ENCODE measurements at regions not wholly inside any gene's neighbourhood (a gene's known extent, or its start where the extent isn't known, plus 50 kb on each side); places are given as distances from the start of the nearest gene placed in this dataset.

- DNase-seq = no peak
Observed at GRCh38 chr15:66999046-66999968, 66.1 kb upstream of the SMAD3 start.

GRCh38 chr15:67000896-67001295 is 64.5 kb upstream of the SMAD3 start:
- no peak for DNase-seq

DNA sequence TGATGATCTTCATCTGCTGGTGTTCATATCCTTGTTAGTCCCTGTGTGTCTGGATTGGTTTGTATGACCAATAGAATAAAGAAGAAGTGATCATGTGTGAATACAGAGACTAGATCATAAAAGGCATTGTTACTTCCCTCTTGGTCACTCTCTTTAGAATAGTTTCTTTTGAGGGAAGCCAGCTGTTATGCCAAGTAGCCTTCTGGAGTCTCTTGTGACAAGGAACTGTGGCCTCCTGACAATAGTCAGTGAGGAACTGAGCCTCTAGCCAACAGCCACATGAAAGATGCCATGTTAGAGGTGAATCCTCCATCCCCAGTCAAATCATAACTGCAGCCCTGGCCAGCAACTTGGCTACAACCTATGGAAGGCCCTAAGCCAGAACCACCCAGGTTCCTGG is 63.0 kb upstream of the SMAD3 start:
- no peak for DNase-seq

GRCh38 chr15:67003586-67003985 is 61.8 kb upstream of the SMAD3 start:
- no peak for DNase-seq

DNA sequence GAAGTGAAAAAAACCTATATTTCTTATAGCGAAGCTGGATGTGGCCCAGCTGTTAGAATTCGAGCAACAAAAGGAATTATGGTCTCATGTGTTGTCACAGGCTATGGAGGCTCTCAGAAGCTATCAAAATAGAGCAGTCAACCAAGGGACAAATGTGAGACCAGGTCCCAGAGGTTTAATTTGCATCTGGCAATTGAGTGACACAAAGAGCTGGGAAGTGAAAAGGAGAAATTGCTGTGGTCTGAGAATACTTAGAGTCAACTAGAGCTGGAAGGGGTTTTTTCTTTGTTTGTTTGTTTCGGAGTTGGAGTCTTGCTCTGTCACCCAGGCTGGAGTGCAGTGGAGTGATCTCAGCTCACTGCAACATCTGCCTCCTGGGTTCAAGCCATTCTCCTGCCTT is 61.3 kb upstream of the SMAD3 start:
- DNase-seq = no peak

DNA sequence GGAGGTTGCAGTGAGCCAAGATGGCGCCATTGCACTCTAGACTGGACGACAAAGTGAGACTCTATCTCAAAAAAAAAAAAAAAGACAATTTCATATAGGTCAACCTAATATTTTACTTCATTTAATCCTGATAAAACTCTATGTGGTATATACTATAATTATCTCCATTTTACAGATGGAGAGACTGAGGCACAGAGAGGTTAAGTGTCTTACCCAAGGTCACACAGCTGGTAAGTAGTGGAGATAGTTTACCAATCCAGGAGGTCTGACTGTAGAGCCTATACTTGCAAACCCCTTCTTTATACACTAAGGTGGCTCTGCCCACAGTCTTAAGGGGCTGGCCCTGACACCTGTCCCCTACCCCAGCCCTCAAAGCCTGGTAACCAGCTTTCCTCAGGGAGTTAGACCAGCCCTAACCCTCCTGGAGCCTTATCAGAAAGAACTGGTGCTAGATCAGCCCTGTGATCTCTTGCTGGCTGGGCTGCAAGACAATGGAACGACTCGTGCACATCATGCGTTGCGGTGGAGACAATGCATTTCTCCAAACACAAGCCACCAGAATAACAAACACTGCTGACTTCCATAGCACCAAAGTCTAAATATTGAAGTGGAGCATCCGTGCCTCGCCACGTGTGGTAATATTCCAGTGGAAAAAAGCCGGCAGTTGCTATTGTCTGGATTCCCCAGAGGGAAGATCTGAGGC is 60.0 kb upstream of the SMAD3 start:
- no peak for DNase-seq

- no peak for DNase-seq
Observed at GRCh38 chr15:67006083-67007065, 59.0 kb upstream of the SMAD3 start.

GRCh38 chr15:67009576-67010569 is 55.5 kb upstream of the SMAD3 start:
- no peak for DNase-seq

DNA sequence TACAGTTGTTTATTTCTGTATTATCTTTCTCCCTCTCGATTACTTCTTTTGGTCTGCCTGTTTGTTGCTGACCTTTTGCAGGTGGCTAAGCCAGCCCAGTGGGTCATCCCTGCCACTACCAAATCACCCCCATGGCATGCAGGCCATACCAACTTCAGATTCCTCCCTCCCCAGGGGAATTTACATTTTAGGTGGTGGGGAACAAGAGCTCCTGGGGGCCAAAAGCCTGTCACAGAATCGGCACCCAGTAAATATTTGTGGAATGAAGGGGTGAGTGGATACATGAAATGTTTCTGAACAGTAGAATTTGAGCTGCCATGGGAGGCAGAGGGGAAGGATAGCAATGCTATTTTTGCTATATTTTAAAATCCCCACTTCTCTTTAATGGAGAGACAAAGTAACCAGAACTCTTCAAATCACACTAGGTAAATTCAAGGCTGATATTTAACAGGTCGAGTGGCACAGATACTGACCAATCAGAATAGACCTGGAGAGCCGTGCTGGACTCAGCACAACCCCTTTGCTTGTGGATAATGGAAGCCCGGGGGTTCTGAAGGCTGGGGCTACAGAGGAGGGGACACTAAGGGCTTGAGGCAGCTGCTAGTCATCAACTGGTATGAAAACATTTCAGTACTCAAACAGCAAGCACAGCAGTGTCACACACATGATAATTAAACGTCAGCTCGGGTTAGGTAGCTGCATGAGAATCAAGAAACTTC is 54.3 kb upstream of the SMAD3 start:
- no peak for DNase-seq

- DNase-seq = no peak
Observed at GRCh38 chr15:67011617-67012005, 53.8 kb upstream of the SMAD3 start.

DNA sequence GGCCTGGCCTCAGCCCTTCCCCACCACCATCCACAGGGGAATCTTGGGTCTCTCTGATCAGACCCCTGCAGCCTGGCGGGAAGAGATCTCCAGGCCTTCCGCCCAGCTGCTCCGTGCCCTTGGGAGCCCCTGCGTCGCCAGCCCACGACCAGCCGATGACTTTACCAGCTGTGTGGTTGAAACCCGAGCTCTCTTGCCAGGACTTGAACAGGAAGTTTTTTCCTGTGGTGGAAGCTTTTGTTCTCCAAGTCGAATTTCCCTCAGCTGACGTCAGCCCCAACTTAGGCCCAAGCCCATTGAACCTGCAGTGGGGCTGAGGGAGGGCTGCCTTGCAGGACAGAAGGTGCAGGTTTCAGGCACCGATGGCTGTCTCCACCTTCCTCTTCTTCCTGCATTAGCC is 51.7 kb upstream of the SMAD3 start:
- DNase-seq = peak; percentile 67
